HG02588 (cell line): ENCODE measurements at regions not wholly inside any gene's neighbourhood (a gene's known extent, or its start where the extent isn't known, plus 50 kb on each side); places are given as distances from the start of the nearest gene placed in this dataset.

Experiments used
- ATAC-seq: cut with Tn5 transposase; IDR thresholded peaks from one replicate; pipeline ENCODE4 v1.9.1; 2021; ENCODE audit warnings: mild to moderate bottlenecking, moderate library complexity; ENCODE audit not compliant: unreplicated experiment

DNA sequence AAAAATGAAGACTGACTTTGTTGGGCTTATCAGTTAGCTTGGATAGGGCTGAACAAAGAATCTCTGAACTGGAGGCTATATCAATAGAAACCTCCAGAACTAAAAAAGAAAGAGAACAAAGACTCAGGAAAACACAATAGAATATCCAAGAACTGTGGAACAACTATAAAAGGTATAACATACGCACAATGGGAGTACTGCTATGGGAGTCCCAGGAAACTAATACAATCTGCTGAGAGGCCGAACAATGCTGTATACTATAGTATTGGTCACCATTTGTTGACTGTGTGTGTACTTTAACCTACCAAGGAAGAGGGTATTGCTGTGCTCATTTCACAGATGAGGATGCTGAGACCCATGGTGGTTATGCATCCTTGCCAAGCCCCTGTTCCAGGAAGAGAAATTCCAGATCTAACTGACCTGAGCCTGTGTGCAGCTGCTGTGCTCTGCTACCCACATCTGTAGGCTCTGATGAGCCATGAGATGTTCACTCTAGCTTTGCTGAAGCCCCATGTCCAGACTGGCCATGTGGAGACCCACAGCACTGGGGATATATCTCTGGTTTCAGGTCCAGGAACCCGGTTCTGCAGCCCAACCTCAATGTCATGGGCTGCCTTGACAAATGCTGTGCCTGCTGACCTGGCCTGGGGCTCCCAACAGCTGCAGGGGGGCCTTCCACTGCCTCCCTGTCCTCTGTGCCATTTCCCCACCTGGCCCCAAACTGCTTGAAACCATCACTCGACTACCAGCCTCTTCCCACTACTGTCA, 254.3 kb upstream of the TNRC6C start:
- ATAC-seq: no peak

DNA sequence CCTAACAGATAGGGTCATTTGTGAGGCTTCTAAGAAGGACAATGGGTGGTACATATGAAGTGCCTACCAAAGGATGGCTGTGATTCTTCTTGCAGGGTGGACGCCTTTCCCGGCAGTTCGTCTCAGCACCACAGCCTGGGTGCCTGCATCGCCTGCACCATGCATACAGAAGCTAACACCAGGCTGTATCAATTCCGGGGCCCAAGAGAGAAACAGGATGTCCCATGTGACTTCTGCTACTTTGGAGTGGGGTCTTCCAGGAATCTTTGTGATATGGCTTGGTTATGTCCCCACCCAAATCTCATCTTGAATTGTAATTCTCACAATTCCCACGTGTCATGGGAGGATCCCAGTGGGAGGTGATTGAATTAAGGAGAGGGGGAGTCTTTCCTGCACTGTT, 251.6 kb upstream of the TNRC6C start:
- no peak for ATAC-seq

DNA sequence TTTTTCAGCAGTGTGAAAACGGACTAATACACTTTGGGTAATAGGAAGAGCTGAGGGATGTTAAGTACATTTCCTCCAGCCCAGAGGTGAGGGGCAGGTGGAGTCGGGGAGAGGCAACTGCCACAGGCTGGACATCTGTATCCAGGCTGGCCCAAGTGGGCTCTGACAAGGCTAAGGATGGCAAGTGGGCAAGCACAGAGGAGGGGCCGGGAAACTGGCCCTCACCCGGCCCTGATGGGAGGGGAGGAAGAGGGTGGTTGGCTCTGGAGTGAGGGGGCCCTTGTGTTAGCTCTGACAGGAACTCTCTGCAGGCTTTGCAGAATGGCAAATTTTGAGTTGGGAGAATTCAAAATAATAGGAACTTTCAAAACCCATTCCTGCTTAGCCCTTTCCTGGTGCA, 251.0 kb upstream of the TNRC6C start:
- no peak for ATAC-seq

DNA sequence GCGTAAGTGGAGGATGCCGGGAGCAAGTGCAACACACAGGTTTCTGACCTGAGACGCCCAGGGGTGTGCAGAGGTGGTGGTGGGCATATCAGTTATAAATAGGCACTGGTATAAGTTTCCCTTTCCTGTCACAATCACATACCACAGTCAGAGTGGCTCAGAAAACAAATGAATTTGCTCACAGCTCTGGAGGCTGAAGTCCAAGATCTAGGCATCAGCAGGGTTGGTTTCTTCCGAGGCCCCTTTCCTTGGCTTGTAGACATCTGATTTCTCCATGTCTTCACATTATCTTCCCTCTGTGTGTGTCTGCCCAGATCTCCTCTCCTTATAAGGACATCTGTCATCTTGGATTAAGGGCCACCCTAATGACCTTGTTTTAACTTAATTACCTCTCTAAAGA, 250.5 kb upstream of the TNRC6C start:
- ATAC-seq: no peak

DNA sequence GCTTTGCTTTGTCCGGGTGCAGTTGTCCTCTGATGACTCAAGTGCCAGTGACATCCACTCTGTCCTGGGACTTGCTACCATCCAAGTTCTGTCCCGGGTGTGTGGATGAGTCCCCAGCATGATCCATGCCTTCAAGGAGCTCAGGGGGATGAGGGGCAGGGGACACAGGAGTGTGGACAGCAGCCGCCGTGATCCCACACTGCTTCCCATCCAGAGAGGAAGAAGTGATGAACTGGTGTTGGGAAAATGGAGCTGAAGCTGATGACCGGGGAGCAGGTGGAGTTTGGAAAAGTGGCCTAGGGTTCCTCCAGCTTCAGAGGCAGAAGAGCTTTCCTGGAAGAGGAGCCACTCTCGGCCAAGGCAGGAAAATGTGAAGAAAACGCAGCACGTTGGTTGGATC, 249.6 kb upstream of the TNRC6C start:
- ATAC-seq: no peak

DNA sequence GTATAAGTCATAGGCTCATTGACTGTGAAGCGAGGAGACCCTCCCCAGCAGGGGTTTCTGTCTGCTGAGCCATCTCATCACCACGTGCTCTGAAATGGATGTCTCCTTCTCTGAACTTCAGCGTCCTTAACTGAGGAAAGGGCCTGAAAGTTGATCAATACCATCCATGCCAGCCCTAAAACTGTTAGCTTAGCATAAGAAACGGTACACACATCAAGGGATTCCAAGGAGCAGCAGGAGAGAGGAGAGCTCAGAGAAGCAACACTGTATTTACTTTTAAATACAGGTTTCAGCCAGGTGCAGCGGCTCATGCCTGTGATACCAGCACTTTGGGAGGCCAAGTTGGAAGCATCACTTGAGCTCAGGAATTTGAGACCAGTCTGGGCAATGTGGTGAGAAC, 248.9 kb upstream of the TNRC6C start:
- ATAC-seq: no peak

DNA sequence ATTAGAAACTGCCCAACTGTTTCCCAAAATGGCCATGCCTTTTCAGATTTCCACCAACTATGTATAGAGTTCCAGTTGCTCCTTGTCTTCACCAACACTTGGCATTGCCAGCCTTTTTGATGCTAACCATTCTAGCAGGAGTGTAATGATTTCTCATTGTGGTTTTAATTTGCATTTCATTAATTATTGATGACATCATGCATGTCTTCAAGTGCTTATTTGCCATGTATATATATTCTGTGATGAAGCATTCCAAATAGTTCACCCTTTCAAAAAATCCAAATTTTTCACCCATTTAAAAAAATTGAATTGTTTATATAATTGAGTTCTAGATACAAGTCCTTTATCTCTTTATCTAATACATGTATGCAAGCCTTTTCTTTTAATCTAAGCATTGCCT, 245.9 kb upstream of the TNRC6C start:
- ATAC-seq: no peak

DNA sequence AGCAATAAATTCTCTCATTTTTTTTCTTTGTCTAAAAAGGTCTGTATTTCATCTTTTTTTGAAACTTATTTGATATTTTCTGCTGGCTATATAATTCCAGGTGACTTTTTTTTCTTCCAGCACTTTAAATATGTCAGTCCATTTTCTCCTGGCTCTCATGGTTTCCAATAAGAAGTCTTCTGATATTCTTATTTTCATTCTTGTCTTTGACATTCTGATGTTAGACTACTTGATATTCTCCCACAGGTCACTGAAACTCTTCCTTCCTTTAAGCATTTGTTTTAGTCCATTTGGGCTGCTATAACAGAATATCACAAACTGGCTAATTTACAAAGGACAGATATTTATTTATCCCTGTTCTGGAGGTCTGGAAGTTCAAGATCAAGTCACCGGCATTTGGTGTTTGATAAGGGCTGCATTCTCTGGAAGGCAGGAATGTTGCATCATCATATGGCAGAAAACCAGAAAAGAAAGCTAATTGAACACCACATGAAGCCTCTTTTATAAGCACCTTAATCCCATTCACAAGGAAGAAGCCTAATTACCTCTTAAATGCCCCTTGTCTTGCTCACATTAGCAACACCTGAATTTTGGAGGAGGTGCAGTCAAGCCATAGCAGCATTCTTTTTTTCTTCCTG, 242.1 kb upstream of the TNRC6C start:
- no peak for ATAC-seq

DNA sequence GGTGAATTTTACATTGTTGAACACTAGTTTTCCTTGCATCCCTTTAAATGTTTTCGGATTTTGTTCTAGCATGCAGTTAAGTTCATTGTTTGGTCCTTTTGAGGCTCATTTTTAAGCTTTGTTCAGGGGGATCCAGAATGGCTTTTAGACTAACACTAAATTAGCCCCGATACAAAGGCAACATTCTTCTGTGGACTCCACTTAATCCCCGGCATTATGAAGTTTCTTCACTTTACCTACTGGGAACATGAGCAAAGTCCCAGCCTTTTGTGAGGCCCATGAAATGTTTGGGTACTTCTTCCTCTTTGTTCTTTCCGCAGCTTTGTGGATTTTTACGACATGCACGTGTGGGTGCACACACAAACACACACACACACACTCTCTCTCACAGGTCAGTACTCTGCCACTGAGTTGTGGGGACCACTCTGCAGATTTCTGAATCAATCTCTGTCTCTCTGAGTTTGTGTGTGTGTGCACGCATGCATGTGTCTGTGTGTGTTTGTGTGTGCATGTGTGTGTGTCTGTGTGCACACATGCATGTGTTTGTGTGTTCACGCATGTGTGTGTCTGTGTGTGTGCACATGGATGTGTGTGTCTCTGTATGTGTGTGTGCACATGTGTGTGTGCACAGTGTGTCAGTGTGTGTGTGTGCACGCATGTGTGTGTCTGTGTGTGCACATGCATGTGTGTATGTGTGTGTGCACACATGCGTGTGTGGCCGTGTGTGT, 240.4 kb upstream of the TNRC6C start:
- no peak for ATAC-seq

DNA sequence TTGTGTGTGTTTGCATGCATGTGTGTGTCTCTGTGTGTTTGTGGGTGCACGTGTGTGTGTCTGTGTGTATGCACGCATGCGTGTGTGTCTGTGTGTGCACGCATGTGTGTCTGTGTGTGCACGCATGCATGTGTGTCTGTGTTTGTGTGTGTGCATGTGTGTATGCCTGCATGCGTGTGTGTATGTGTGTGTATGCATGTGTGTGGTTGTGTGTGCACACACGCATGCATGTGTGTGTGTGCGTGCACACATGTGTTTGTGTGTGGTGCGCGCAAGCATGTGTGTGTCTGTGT, 239.9 kb upstream of the TNRC6C start:
- no peak for ATAC-seq

DNA sequence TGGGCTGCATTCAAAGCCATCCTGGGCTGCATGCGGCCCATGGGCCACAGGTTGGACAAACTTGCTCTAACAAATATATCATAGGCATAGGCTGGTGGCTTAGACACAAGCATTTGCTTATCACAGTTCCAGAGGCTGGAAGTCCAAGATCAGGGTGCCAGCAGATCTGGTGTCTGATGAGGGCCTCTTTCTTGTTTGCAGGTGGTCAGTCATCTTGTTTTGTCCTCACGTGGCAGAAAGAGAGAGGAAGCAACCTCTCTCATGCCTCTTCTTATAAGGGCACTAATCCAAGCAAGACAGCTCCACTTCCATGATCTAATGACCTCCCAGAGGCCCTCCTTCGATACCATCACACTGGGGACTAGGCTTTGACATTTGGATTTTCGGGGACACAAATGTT, 238.7 kb upstream of the TNRC6C start:
- no peak for ATAC-seq

DNA sequence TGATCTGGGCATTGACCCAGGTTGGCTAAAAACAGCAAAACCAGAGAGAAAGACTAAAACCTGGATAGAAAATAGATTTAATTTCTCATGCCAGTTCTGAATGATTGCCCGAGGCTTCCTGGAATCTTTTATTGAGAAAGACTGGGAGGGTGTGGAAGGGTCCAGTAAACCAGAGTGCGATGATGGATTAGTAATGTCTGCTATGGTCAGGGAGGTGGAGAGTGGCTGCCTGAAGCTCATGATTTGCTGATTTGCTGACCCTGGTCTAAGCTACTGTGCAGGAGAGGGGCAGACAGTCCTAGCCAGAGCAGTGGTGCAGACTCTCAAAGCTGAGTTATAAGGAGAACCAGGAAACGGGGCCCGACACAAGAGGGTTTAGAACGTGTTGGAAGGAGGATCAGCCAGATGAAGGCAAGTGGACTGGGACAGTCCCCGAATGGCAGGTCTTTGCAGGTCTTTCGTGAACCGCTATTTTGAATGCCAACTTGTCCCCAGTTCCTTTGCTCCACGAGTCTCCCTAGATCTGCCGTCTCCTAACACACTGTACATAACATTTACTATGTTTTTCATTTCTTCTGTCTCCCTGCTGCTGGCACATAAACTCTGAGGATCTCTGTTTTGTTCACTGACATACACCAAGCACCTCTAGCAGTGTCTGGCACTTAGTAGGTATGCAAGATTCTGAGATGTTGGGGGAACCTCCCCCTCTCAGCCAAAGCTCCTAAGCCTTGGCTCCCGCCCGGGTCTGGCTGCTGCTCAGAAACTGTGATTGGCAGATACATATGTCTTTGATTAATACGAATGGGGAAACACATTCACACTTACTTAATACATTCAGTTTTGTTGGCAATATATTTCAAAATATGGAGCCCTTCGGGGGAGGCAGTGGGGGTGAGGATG, 237.3 kb upstream of the TNRC6C start:
- no peak for ATAC-seq

DNA sequence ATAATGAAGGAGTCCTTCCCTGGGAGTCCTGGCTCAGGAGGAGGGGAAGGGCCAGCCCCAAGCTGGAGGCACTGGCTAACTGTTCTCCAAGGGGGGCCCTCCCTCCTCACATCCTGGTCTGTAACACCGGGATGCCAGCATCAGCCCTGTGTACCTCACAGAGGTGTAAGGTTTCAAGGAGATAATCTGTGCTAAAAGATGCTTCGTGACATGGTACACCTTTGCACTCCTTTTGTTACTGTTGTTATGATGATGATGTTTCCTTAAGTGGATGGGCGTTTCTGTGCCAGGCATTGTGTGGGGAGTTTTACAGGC, 236.7 kb upstream of the TNRC6C start:
- no peak for ATAC-seq

DNA sequence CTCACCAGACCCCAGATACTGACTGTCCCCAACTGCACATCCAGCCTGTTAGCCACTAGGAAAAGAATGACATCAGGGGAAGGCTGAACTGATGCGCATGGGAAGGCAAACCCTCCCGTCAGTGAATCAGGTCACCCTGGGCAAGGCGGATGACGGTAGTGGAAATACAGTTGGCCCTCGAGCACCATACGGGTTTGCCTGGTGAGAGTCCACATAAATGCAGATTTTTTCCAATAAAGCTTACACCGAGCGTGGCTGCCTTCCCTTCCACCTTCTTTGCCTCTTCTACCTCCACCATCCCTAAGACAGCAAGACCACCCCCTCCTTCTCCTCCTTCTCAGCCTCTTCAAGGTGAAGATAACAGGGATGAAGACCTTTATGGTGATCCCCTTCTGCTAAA, 236.1 kb upstream of the TNRC6C start:
- ATAC-seq: no peak

DNA sequence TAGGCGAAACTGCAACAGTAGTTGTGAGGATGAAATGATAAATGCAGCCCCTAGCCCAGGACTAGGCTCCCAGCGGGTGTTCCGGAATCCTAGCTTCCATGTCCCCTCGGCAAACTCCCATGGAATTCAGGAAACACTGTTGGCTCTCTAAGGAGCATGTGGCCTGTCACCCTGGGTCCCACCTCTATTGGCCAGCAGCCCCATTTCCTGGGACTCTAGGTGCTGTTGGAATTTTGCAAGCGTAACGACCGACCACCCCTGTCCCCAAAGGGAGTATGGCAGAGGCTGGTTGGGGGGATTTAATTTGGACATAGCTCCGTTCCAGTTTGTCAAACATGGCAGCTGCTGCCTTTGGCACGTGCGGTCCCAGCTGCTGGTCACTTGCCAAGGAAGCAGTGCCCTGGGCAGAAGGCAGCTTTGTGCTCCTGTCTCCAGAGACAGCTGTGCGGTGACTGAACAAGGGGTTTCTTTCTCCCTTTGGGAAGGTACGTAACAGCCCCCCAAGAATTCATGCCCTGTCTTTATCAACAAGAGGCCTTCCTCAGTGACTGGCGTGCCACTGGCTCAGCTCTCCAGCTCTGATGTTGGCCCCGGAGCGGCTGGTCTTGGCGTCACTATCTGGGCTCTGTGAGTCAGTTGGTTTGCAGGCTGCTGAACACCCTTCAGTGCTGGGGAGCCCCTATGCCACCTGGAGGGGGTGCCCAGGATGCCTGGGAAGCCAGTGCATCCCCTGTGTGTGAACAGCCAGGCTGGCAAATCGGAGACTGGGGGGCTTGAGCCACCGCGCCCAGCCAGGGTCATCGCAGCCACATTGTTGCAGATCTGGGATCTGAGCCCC, 235.2 kb upstream of the TNRC6C start:
- ATAC-seq: no peak

DNA sequence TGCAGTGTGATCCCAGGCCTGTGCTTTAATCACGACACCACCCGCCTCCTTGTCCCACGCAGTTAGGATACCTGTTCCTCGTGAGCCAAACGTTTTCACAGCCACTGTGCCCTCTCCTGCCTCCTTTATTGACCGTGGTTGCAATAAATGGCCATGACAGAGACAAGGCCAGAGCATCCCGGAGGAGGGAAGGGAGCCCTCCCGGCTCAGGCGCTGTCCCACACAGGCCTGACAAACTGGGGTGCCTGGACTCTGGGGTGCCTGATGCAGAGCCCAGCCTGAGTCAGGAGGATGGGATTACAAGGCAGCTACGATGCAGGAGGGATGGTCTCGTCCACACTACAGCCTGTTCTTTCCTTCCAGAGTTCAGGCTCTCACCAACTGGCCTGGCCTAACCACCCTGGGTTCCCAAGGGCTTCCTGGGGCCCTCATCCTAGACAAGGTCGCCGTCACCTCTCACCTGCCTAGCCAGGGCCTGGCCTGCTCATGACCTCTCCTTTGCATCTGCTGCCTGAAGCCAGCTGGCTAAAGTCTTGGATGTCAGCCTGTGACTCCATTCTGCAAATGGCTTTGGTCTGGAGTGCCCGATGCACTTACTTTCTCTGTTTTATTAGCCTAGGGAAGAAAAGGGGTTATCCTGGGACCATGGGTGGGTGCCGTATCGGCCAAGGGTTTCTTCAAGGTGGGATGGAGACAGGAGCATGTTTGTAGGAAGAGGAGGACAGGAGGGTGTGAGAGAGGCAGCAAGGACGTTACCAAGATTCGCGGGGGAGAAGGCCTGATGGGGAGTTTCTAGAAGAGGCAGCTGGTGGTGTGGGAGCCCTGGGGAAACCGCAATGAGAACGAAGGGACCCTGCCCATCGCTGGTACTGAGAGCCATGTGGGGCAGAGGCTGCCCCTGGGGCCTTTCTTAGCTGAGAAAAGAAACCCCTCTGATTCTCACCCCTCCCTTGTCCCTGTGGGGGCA, 234.3 kb upstream of the TNRC6C start:
- ATAC-seq: no peak

DNA sequence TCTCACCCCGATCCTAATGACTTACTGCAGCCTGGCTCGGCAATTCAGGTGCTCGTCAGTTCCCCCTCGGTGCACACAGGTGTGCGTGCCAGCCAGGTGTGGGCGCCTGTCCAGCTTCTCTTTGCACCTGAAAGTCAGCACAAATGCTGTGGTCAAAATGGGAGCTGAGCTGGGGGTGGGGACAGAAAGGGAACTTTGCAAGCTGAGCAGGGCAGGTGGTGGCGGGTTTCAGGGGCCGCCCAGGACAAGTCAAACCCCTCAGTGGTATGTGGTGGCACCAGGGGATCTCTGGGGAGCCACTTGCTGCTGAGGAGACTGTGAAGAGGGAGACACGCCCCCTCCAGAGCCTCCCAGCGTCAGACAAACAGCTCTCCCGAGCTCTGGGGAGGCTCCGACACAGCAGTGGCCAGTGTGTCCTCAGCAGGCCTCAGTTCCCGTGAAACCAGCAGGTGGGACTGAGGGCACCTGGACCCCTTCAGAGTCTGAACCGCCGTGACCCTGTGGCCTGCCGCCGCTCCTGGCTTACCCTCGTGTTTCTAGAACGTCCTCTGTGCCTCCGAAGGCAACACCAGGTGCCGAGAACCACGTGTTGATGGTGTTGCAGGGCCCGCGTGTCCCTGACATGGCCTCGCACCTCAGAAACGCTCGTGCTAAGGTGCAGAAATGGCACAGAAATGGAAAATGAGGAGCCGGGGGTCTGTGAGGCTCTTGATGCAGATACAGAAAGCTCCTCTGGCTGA, 233.5 kb upstream of the TNRC6C start:
- ATAC-seq: no peak

DNA sequence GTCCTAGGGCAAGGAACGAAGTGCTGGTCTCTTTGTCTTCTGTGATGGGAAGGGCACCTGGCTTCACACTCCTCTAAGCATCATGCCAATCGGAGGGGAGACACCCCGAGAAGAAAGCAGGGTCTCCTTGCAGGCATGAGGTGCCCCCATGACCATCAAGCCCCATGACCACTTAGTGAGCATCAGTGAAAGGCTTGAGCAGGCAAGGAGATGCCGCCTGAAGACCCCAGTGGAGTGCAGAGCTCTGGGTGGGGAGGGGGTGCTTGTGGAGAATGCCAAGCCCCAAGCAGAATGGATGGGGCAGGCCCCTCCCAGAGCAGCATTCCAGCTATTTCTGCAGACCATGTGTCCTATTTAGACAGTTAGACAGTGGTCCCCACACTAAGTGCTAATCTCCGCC, 232.7 kb upstream of the TNRC6C start:
- ATAC-seq: no peak

DNA sequence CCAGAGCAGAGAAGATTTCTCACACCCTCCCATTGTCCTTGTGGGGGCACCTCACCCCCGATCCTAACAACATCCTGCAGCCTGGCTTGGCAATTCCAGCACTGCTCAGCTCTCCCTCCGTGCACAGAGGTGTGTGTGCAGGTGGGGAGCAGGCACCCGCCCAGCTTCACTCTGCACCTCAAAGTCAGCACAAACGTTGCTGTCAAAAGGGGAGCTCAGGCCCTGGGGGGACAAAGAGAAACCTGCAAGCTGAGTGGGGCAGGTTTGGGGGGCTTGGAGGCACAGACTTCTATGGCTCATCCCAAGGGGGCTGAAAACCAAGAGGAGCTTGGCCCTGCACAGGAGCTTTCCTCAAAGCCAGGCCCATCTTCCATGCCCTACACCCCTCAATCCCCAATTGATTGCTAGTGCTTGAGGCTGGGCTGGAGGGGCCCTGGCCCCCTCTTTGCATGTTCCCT, 231.9 kb upstream of the TNRC6C start:
- ATAC-seq: no peak
